ENCODE measurements at regions not wholly inside any gene's neighbourhood (a gene's known extent, or its start where the extent isn't known, plus 50 kb on each side); places are given as distances from the start of the nearest gene placed in this dataset.
"Not testable (repeated sequence)": the region's sequence is repeated elsewhere in the genome, so short reads cannot be mapped to it uniquely, and the experiment has no call there.

DNA sequence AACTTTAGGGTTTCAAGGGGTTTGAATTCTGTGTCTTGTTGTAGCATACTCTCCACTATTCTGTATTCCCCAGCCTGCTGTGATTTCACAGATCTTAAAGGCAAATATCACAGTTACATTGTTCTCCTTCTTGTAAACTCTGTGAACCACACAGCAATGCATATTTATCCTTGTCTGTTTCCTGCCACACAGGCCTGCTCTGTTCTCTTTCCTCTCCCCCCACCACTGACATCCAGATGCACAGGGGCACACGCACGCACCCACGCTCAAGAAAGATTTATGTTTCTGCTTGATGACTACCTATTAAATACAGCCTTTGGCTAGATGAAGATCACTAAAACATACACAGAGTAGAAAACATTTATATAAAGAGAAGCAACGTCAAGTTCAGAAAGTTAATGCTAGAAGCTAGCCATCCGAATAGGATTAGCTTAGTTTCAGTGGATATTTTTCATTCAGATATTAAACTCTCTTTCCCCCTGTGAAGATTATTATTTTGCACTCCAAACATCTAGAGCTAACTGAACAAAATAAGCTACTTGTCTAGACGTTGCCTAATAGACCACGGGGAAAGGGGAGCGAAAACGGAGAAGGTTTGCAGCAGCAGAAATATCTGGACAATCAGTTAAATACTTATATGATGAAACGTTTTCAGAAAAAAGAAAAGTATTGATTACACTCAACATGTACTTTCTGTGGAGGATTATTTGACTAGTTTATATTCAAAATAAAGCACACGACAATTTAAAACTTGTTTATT lies 193.1 kb upstream of the SEMA3C start:
- no peak for FAIRE-seq

GRCh38 chr7:81111358-81111757 lies 192.5 kb upstream of the SEMA3C start:
- FAIRE-seq: no peak

DNA sequence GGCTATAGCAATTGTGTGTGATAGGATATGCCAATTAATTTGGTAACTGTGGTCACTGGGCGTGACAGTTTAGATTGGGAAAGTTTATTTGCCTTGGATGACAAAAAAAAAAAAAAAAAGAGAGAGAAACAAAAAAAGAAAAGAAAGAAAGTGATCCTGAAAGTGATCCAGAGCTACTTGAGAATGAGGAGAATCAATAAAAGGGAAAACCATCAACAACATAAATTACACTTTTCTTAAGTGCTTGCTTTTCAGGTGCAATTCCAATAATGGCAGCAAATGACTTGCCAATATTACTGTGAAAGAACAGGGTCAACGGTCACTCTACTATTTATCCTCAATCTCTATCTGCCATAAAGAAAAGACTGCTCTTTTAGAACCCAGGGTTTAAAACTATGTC lies 191.8 kb upstream of the SEMA3C start:
- no peak for FAIRE-seq

- no peak for FAIRE-seq
These were observed 179.4 kb upstream of the SEMA3C start for GRCh38 chr7:81098213-81098612.

DNA sequence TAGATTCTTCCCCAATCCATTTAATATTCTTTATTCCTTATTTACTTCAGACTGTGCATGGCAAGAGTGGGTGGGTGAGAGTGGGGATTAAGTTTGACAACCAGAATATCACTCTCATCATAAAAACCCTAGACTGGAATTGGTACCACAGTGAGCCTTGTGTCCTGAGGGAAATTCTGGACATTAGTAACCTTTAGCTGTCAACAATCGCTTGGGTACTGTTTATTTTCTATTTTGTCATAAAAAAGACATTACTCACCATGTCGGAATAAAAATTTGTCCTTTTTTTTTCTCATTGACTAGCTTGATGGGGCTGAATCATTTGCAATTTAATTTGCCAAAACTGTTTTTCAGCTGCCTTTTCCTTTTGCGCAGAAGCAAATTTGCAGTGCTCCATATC lies 176.1 kb upstream of the SEMA3C start:
- no peak for FAIRE-seq

- FAIRE-seq: no peak
These were observed 162.8 kb upstream of the SEMA3C start for GRCh38 chr7:81081616-81082015.

DNA sequence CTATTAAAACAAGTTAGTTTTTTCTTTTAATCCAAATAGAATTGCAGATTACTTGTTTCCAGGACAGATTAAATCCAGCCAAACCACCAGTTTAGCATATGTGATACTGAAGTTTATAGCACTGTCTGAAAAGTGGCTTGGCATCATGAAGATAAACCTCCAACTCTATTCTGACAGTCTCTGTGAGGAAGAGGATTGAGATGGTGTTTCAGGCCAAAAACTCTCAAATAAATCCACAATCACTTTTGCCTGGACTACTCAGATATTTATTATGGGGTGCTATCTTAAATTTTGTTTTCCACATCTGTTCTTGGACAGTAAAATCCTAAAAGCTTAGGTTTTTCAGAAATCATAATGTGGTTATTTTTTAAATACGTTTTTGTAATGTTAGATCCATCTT lies 161.7 kb upstream of the SEMA3C start:
- peak; percentile 27 for FAIRE-seq

- FAIRE-seq: no peak
These were observed 160.9 kb upstream of the SEMA3C start for GRCh38 chr7:81079746-81080145.

DNA sequence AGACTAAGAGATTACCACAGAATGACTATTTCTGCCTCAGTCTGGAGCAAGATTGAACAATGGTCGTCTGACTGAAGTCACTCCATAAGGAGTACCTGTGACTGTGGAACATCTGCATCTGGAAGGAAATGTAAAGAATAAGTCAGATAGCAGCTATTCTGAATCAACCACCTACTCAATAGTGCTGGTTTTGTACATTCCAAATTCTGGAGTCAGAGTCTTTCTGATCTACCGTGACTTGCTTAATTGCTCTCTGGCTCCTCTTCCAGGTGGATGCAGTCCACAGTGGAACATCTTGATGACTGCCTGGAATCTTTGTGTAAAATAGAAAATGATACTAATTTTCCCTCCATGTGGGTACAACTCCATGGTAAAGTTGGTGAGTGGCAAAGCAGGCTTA lies 156.3 kb upstream of the SEMA3C start:
- FAIRE-seq: no peak

- FAIRE-seq: no peak
These were observed 155.6 kb upstream of the SEMA3C start for GRCh38 chr7:81074406-81074805.

- no peak for FAIRE-seq
These were observed 155.0 kb upstream of the SEMA3C start for GRCh38 chr7:81073931-81074251.

GRCh38 chr7:81070956-81071355 lies 152.1 kb upstream of the SEMA3C start:
- FAIRE-seq: no peak

DNA sequence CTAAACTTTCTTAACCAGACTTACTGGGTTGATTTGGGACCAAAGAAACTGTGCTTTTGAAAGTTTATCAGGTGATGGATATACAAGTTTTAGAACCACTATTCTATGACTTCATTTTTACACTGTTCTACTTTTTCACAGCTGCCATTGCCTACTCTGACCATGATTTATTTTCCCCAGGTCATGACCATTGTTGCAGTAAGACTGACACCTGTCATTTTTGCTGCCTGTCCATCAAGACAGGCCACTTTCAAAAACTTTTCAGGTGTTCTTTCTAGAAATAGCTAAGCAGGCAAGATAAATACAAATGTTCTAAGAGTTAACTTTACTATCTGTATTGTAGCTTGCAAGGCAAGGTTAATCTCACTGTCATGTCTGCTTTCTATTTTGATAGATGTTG lies 147.9 kb upstream of the SEMA3C start:
- no peak for FAIRE-seq

DNA sequence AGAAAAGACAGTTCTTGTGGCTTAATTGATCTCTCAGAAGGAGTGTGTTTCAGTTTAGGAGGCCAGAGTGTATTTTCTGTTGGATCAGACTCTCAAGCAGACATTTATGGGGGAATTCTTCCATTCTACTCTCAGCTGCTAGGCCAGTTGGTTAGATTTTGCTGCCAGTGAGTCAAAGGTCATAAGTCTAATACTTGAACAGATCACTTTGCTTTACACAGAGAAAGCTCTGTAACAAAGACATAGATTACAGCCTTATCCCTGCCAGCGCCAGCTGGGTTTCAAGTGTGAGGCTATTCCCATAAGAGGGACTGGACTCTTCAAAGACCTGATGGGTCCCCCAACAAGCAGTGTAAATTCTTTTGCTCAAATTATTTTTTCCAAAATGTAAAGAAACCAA lies 145.6 kb upstream of the SEMA3C start:
- no peak for FAIRE-seq

DNA sequence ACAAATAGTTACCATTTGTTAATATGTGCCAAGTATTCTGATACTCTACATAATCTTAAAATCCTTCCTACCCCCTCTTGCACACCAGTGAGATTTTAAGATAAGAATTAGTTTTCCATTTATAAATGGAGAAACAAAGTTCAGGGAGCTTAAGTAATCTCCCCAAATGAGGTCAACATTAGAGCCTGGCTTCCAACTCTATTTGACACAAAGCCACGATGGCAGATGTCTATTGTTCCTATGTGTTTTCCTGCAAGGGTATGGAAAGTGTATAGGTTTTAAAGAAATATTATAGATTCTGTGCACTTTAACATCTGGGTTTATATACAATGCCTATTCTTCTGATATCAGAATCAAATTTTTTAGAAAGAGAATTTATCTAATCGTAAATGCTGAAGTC lies 143.9 kb upstream of the SEMA3C start:
- no peak for FAIRE-seq

GRCh38 chr7:81057469-81057868 lies 138.6 kb upstream of the SEMA3C start:
- not testable (repeated sequence) for FAIRE-seq

GRCh38 chr7:81053623-81054022 lies 134.8 kb upstream of the SEMA3C start:
- no peak for FAIRE-seq

- no peak for FAIRE-seq
These were observed 133.1 kb upstream of the SEMA3C start for GRCh38 chr7:81051811-81052413.

GRCh38 chr7:81045491-81046030 lies 126.7 kb upstream of the SEMA3C start:
- FAIRE-seq: no peak

GRCh38 chr7:81042646-81043045 lies 123.8 kb upstream of the SEMA3C start:
- FAIRE-seq: not testable (repeated sequence)

GRCh38 chr7:81040496-81040895 lies 121.6 kb upstream of the SEMA3C start:
- FAIRE-seq: no peak

DNA sequence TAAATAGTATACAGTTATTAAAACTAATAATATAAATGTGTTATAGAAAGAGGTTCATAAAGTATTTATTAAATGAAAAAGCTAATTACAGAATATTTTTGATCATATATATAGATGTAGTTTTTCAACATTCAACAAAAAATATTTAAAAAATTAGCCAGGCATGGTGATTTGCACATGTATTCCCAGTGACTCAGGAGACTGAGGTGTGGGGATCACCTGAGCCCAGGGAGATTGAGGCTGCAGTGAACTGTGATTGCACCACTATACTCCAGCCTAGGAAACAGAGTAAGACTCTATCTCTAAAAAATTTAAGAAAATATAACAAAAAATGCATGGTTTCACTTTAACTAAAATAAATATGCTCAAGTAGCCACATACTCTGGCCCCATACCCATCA lies 118.0 kb upstream of the SEMA3C start:
- peak; percentile 77 for FAIRE-seq

- FAIRE-seq: no peak
These were observed 117.2 kb upstream of the SEMA3C start for GRCh38 chr7:81036057-81036456.

DNA sequence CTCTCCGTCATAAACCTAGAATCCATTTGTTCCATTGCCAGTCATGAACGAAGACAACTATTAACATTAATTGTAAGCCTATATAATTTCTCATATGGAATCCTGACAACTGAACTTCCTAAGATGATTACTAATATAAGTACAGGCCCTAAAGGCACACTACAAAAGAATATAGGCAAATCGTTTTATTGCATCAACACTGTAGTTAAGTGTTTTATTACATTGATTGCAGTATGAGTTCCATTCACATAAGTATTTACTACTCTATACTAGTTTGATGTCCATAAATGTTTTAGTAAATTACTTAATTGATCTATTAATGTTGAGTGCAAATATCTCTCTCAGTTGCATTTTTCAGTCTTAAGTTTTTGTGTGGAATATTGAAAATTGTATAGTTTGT lies 113.1 kb upstream of the SEMA3C start:
- FAIRE-seq: no peak

DNA sequence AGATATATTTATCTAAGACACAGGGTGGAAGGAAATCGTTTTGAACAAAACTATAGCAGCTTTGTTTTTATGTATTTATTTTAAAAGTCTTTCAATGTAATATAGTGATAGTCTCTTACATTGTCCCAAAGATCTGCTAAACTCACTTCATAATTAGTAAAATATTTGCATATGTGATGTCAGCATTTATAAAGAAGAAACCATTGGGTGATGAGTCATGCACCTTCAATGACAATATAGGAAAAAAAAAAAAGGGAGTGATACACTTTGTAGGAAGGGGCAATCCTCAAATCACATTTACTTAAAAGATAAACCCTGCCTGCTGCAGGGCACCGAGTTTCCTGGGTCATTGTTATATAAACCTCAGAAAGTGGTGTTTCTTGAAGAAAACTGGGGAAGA lies 112.4 kb upstream of the SEMA3C start:
- no peak for FAIRE-seq

All from G401.6 (cell line).